ENCODE measurements at regions not wholly inside any gene's neighbourhood (a gene's known extent, or its start where the extent isn't known, plus 50 kb on each side); places are given as distances from the start of the nearest gene placed in this dataset.

DNA sequence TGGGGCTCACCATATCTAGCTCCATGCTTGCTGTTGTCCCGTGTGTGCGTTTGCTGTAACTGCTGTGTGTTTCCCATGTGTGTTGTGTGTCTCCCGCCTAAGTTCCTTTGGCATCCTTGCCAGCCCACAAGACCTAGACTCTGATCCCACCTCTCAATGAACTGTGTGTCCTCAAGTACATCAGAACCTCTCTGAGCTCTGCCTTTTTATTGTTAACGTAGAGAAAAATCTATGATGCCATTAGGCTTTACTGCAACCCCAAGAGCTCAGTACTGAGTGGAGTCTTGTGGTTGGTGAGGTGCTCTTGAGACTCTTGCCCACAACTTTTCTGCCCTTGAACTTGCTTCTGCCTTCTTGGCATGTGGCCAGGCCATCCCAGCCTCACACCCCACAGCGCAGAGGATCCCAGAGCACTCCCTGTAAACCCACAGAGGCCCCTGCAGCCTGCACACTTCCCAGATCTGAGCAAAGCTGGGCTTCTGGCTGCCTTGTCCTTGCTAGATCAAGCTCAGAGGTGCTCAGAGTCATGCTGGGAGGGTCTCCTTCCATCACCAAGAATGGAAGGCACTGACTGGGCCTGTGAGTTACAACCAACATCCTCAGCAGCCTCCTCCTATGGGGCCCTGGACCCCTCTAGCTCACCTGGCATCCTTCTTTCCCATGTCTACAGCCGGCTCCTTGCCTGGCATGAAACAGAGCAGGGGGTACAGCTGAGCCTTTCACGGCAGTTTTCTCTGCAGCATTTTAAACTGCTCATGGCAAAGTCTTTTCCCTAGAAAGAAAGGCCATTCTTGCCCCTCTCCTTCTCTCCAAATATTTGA, 643.4 kb downstream of the ACTR3B start:
- TF ChIP-seq CTCF (IDR thresholded peaks at IDR 0.05 in 4 of 5, conservative IDR thresholded peaks at IDR 0.05 in 1 of 5): no peak
- TF ChIP-seq POLR2A (IDR thresholded peaks at IDR 0.05): no peak
- in situ Hi-C loops (cut with MboI; ENCODE audit: low sequenced_read_pairs in 4 of 4) (no loop called here), intact Hi-C loops (cut with DNase I; ENCODE audit: low total_unique reads) (no loop called here)
- DNase-seq: no peak
- Histone ChIP-seq H3K9me3 (no peaks in the 10 kb centered on the region), H3K27ac (no peak overlapping the region), H3K4me3 (no peak overlapping the region), H3K4me1 (no peaks in the 10 kb centered on the region), H3K36me3 (no peaks in the 10 kb centered on the region), H3K27me3 (no peaks in the 10 kb centered on the region)
- no peak for ATAC-seq

GRCh38 chr7:153404124-153404523, 644.6 kb downstream of the ACTR3B start:
- intact Hi-C loops (cut with DNase I; ENCODE audit: low total_unique reads) (no loop called here), in situ Hi-C loops (cut with MboI; ENCODE audit: low sequenced_read_pairs in 4 of 4) (no loop called here)
- Histone ChIP-seq H3K27ac (no peak overlapping the region), H3K36me3 (no peaks in the 10 kb centered on the region), H3K27me3 (no peaks in the 10 kb centered on the region), H3K4me3 (no peak overlapping the region), H3K4me1 (no peaks in the 10 kb centered on the region), H3K9me3 (no peaks in the 10 kb centered on the region)
- TF ChIP-seq CTCF (IDR thresholded peaks at IDR 0.05 in 4 of 5, conservative IDR thresholded peaks at IDR 0.05 in 1 of 5) (no peak), POLR2A (IDR thresholded peaks at IDR 0.05) (no peak)
- ATAC-seq (no peak), DNase-seq (no peak)

DNA sequence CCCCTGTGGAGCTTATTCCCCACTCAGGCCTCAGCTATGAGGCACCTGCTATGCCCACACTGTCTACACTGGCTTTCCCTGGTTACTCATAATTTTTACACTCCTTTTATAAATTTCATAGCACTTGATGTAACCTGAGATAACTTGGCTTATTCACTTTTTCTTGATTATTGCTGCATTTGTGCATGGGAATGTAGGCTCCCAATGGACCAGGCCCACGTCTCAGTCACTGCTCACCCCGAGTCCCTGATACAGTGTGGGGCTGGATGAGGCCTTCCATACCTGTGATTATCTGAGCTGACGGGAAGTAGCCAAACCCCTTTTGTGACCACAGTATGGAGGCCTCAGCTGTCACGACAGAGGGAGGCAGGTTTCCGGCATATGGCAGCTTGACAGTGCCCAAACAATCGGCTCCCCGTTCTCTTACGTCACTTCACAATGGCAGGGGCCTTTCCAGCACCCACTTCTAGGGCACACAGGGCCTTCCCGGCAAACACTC, 645.3 kb downstream of the ACTR3B start:
- H3K9me3 ChIP-seq: no peaks in the 10 kb centered on the region
- H3K4me3 ChIP-seq: no peak overlapping the region
- no peak for ATAC-seq
- H3K4me1 ChIP-seq: no peaks in the 10 kb centered on the region
- no peak overlapping the region for H3K27ac ChIP-seq
- intact Hi-C loops (cut with DNase I; ENCODE audit: low total_unique reads) (no loop called here), in situ Hi-C loops (cut with MboI; ENCODE audit: low sequenced_read_pairs in 4 of 4) (no loop called here)
- no peaks in the 10 kb centered on the region for H3K36me3 ChIP-seq
- TF ChIP-seq POLR2A (IDR thresholded peaks at IDR 0.05) (no peak), CTCF (IDR thresholded peaks at IDR 0.05 in 4 of 5, conservative IDR thresholded peaks at IDR 0.05 in 1 of 5) (no peak)
- DNase-seq: no peak
- H3K27me3 ChIP-seq: no peaks in the 10 kb centered on the region

- H3K4me3 ChIP-seq: no peak overlapping the region
- DNase-seq: no peak
- no peaks in the 10 kb centered on the region for H3K36me3 ChIP-seq
- no peak for TF ChIP-seq POLR2A (IDR thresholded peaks at IDR 0.05)
- TF ChIP-seq CTCF (IDR thresholded peaks at IDR 0.05 in 4 of 5, conservative IDR thresholded peaks at IDR 0.05 in 1 of 5): no peak
- H3K9me3 ChIP-seq: no peaks in the 10 kb centered on the region
- in situ Hi-C loops (cut with MboI; ENCODE audit: low sequenced_read_pairs in 4 of 4) (no loop called here), intact Hi-C loops (cut with DNase I; ENCODE audit: low total_unique reads) (no loop called here)
- H3K27ac ChIP-seq: no peak overlapping the region
- H3K4me1 ChIP-seq: no peaks in the 10 kb centered on the region
- no peak for ATAC-seq
- no peaks in the 10 kb centered on the region for H3K27me3 ChIP-seq
Measured at GRCh38 chr7:153405704-153406485, 646.3 kb upstream of the DPP6 start.

Measured in gastrocnemius medialis (tissue), 4 donors.